Transverse colon (tissue), 4 donors: ENCODE measurements at regions not wholly inside any gene's neighbourhood (a gene's known extent, or its start where the extent isn't known, plus 50 kb on each side); places are given as distances from the start of the nearest gene placed in this dataset.

Source experiments
- DNase-seq: peaks from one replicate; pipeline ENCODE4 v3.0.0-alpha.2; 2019
- H3K27ac ChIP-seq, 4 donors: fragments of 200-600 bp; sonication (generic); 2 replicates each; pipeline ENCODE4 v1.5.1; 2016 to 2018; ENCODE audit warnings: inconsistent platforms in 4 of 4
- H3K27me3 ChIP-seq: fragments of 200-600 bp; sonication (generic); 2 replicates; pipeline ENCODE4 v1.5.1; 2017; ENCODE audit warnings: inconsistent platforms
- H3K36me3 ChIP-seq, 4 donors: fragments of 200-600 bp; sonication (generic); 2 replicates each; pipeline ENCODE4 v1.5.1; 2017 to 2019; ENCODE audit warnings: inconsistent platforms in 4 of 4
- H3K4me1 ChIP-seq, 4 donors: fragments of 200-600 bp; sonication (generic); 2 replicates each; pipeline ENCODE4 v1.5.1; 2017 to 2020; ENCODE audit warnings: inconsistent platforms in 4 of 4
- H3K4me3 ChIP-seq, 4 donors: fragments of 200-600 bp; sonication (generic); 1 replicate in 1 of 4; 2 replicates in 3 of 4; pipeline versions ENCODE4 v1.5.1 to v1.6.1; 2017 to 2019; ENCODE audit warnings: inconsistent platforms in 4 of 4
- H3K9me3 ChIP-seq, 2 donors: fragments of 200-600 bp; sonication (generic); 2 replicates each; pipeline ENCODE4 v1.5.1; 2017 to 2019; ENCODE audit warnings: inconsistent platforms in 2 of 2
- EP300 ChIP-seq: sonication (generic); formaldehyde crosslinking; IDR thresholded peaks from one replicate; pipeline ENCODE4 v1.6.1; 2017; ENCODE audit warnings: antibody characterized with exemption, low read depth
- POLR2A ChIP-seq: fragments of 450-650 bp; IDR thresholded peaks from one replicate; pipeline ENCODE4 v1.6.1; 2016; ENCODE audit warnings: antibody characterized with exemption, mild to moderate bottlenecking, moderate library complexity
- POLR2AphosphoS5 ChIP-seq, 3 donors: sonication (generic); formaldehyde crosslinking; IDR thresholded peaks; one replicate each; pipeline ENCODE4 v1.6.1; 2016; ENCODE audit warnings: antibody characterized with exemption in 3 of 3
- WGBS, 2 donors: methylation state at CpG; one replicate each; pipeline ENCODE4 v1.1.5; 2018; ENCODE audit warnings: low coverage in 1 of 2; 5-methylcytosine and 5-hydroxymethylcytosine counted together
- in situ Hi-C, 4 donors: fragments of 200-750 bp; cut with MboI; loops; one replicate each; pipeline versions ENCODE4 v1.15.0 to v1.15.1; 2017; ENCODE audit warnings: low sequenced_read_pairs in 3 of 4, low pct_ligation_motif_present in 1 of 4, low pct_unique_long_range_greater_than_20kb in 1 of 4
- intact Hi-C: fragments of 100-400 bp; cut with DNase I; formaldehyde crosslinking; loops from one replicate; pipeline ENCODE4 v1.15.1; 2023; ENCODE audit warnings: low total_unique reads
- TF ChIP-seq, protein P1 (sequence below), 5 experiments: fragments of 200-600 bp in 3 of 5; fragments of 450-650 bp in 2 of 5; sonication (generic) in 3 of 5; IDR thresholded peaks; 1 replicate in 2 of 5; 2 replicates in 3 of 5; pipeline ENCODE4 v1.5.1; 2016 to 2017; ENCODE audit warnings: antibody characterized with exemption in 5 of 5, inconsistent platforms in 3 of 5, mild to moderate bottlenecking in 2 of 5, moderate library complexity in 1 of 5

DNA sequence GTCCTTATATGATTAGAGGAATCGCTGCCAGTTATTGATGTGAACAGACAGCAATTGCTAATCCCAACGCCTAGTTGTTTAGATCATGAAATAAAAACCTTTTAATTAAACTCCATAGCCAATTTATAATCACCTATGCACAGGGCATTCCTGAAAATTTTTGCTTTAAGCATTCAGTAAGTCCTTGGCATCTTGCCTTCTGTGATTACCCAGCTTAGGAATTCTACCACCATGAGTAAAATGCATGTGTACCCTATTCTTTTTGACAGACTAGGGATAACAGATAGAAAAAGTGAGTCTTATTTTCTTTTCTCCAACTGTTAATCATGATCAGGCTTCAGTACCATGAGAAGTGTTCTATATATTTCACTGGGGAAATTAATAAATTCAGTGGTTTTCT lies 995.3 kb upstream of the GRIA3 start:
- in situ Hi-C loops = no loop called here
- intact Hi-C loops = no loop called here
- WGBS, 2 donors = 72 to 80% methylated on average over 1 to 2 of the region's 2 CpGs
- H3K27me3 ChIP-seq = no peaks in the 10 kb centered on the region
- H3K4me3 ChIP-seq = no peak overlapping the region
- no peak for DNase-seq
- no peaks in the 10 kb centered on the region for H3K36me3 ChIP-seq
- H3K27ac ChIP-seq = no peak overlapping the region
- H3K4me1 ChIP-seq = no peaks in the 10 kb centered on the region
- no peaks in the 10 kb centered on the region for H3K9me3 ChIP-seq
- TF ChIP-seq POLR2A = no peak
- no peak for TF ChIP-seq POLR2AphosphoS5 (IDR thresholded peaks at IDR 0.05)
- TF ChIP-seq, protein P1, sequence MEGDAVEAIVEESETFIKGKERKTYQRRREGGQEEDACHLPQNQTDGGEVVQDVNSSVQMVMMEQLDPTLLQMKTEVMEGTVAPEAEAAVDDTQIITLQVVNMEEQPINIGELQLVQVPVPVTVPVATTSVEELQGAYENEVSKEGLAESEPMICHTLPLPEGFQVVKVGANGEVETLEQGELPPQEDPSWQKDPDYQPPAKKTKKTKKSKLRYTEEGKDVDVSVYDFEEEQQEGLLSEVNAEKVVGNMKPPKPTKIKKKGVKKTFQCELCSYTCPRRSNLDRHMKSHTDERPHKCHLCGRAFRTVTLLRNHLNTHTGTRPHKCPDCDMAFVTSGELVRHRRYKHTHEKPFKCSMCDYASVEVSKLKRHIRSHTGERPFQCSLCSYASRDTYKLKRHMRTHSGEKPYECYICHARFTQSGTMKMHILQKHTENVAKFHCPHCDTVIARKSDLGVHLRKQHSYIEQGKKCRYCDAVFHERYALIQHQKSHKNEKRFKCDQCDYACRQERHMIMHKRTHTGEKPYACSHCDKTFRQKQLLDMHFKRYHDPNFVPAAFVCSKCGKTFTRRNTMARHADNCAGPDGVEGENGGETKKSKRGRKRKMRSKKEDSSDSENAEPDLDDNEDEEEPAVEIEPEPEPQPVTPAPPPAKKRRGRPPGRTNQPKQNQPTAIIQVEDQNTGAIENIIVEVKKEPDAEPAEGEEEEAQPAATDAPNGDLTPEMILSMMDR (IDR thresholded peaks at IDR 0.05) = no peak
- no peak for TF ChIP-seq EP300

DNA sequence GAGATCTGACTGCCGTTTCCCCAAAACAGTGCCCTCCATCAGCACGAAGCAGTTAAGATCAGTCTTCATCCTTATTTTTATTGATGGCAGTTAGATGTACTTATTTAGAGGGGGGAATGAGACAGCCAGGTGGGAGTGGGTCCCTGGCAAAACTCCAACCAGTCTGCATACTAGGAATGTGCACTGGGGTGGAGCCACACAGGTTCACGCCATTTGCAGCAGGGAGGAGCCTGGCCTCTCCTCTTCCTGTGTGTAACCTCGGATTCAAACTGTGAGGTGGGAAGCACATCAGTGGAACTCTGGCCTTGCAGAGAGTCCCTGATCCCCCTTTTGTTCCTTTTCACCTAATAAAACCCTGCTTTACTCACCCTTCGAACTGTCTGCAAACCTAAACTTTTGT lies 987.7 kb upstream of the GRIA3 start:
- intact Hi-C loops = no loop called here
- no peak overlapping the region for H3K4me3 ChIP-seq
- 69% methylated on average over 5 of the region's 5 CpGs; no CpG with 5 or more reads in 1 of the 2 donors for WGBS, 2 donors

DNA sequence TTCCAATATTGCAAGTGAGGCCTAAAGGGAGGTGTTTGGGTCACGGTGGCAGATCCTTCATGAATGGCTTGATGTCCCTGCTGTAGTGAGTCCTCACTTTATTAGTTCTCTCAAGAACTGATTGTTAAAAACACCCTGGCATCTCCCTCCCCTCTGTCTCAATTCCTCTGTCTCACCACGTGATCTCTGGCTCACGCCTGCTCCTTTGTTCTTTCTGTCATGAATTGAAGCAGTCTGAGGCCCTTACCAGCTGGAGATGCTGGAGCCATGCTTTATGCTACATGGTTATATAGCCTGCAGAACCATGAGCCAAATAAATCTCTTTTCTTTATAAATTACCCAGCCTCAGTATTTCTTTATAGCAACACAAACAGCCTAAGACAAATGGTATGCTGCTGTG lies 980.7 kb upstream of the GRIA3 start:
- H3K4me3 ChIP-seq = no peak overlapping the region
- no peaks in the 10 kb centered on the region for H3K4me1 ChIP-seq
- H3K36me3 ChIP-seq = no peaks in the 10 kb centered on the region
- no peak for DNase-seq
- H3K27me3 ChIP-seq = no peaks in the 10 kb centered on the region
- in situ Hi-C loops (no loop called here), intact Hi-C loops (no loop called here)
- TF ChIP-seq POLR2AphosphoS5 (IDR thresholded peaks at IDR 0.05) = no peak
- 35% methylated on average over 3 of the region's 3 CpGs; no CpG with 5 or more reads in 1 of the 2 donors for WGBS, 2 donors
- no peak overlapping the region for H3K27ac ChIP-seq
- no peaks in the 10 kb centered on the region for H3K9me3 ChIP-seq

More for the DNA sequence above, 987.7 kb upstream of the GRIA3 start:
- DNase-seq = no peak
- in situ Hi-C loops = no loop called here
- Histone ChIP-seq H3K4me1 (no peaks in the 10 kb centered on the region), H3K9me3 (no peaks in the 10 kb centered on the region), H3K27me3 (no peaks in the 10 kb centered on the region), H3K36me3 (no peaks in the 10 kb centered on the region), H3K27ac (no peak overlapping the region)
- TF ChIP-seq POLR2AphosphoS5 (IDR thresholded peaks at IDR 0.05) = no peak
- TF ChIP-seq, protein P1 (IDR thresholded peaks at IDR 0.05) = no peak
- TF ChIP-seq POLR2A = no peak
- TF ChIP-seq EP300 = no peak

DNA sequence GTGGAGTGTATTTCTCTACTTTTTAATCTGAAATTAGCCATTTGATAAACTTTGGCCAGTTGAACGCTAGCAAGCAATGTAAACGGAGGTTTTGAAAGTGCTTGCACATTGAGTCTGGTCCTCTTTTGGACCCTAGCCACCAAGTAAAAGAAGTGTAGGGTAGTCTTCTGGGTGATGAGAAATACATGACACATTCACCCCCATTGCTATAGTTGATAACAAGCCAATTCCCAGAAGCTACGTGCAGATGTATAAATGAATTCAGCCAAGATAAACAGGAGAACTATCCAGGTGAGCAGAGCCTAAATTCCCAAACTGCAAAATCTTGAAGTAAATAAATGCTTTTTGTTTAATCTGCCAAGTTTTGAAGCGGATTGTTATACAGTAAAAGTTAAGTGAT lies 965.4 kb upstream of the GRIA3 start:
- Histone ChIP-seq H3K9me3 (no peaks in the 10 kb centered on the region), H3K27me3 (no peaks in the 10 kb centered on the region), H3K36me3 (no peaks in the 10 kb centered on the region), H3K4me1 (no peaks in the 10 kb centered on the region), H3K27ac (no peak overlapping the region), H3K4me3 (no peak overlapping the region)
- DNase-seq = no peak
- no peak for TF ChIP-seq POLR2A
- TF ChIP-seq EP300 = no peak
- TF ChIP-seq POLR2AphosphoS5 (IDR thresholded peaks at IDR 0.05) = no peak
- TF ChIP-seq, protein P1 (IDR thresholded peaks at IDR 0.05) = no peak
- in situ Hi-C loops = no loop called here
- intact Hi-C loops = no loop called here
- WGBS, 2 donors = 64 to 100% methylated on average over 1 to 4 of the region's 4 CpGs

DNA sequence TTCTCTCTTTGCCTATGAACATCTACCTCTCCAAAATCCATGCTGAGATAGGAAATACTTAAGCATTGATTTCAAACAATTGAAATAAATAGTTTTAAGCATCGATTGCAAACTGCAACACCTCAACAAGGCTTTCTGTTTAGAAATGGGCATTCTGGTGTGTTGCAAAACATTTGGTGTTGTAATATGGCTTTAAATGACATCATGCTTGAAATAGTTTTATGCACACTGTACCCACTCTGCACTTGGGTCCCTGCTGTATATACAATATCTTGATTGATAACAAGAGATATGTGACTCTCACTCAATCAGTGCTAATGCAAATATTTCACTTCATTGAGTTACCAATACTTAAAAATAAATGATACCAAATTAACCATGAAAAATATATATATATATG lies 964.9 kb upstream of the GRIA3 start:
- 71 to 94% methylated on average over 1 of the region's 1 CpG for WGBS, 2 donors
- intact Hi-C loops = no loop called here
- DNase-seq = no peak
- no peak for TF ChIP-seq EP300
- TF ChIP-seq, protein P1 (IDR thresholded peaks at IDR 0.05) = no peak
- Histone ChIP-seq H3K36me3 (no peaks in the 10 kb centered on the region), H3K4me1 (no peaks in the 10 kb centered on the region), H3K27ac (no peak overlapping the region), H3K9me3 (no peaks in the 10 kb centered on the region), H3K4me3 (no peak overlapping the region), H3K27me3 (no peaks in the 10 kb centered on the region)
- in situ Hi-C loops = no loop called here
